NB4 (cell line): ENCODE measurements at regions not wholly inside any gene's neighbourhood (a gene's known extent, or its start where the extent isn't known, plus 50 kb on each side); places are given as distances from the start of the nearest gene placed in this dataset.

Experiments used
- CTCF ChIP-seq: IDR thresholded peaks from one replicate; pipeline ENCODE4 v1.5.1; 2012; ENCODE audit warnings: low read depth, low read length
- MYC ChIP-seq: IDR thresholded peaks from 2 replicates; pipeline ENCODE4 v1.6.1; 2011; ENCODE audit warnings: low read depth, low read length
- POLR2A ChIP-seq: IDR thresholded peaks from 2 replicates; pipeline ENCODE4 v1.6.1; 2011; ENCODE audit warnings: mild to moderate bottlenecking; ENCODE audit not compliant: insufficient read length; ENCODE audit errors: extremely low read depth

- TF ChIP-seq POLR2A (no peak), MYC (no peak), CTCF (no peak)
These were observed 501.7 kb downstream of the ARHGEF28 start for GRCh38 chr5:74127381-74128320.
